A549 (cell line): ENCODE measurements at regions not wholly inside any gene's neighbourhood (a gene's known extent, or its start where the extent isn't known, plus 50 kb on each side); places are given as distances from the start of the nearest gene placed in this dataset.

Source experiments
- ATAC-seq, 2 experiments: fragments of 200-7000 bp in 1 of 2; fragments of >200 bp in 1 of 2; cut with Nextera tagmentation in 1 of 2; cut with Tn5 transposase in 1 of 2; 3 replicates each; pipeline versions ENCODE4 v1.8.0 to v1.9.1; 2018 to 2020; ENCODE audit warnings: mild to moderate bottlenecking in 1 of 2, moderate library complexity in 1 of 2
- CTCF ChIA-PET: fragments of 300-600 bp; sonication (Branson Sonifier 250); formaldehyde crosslinking; extraction: SDS; loops from one replicate; lab custom pipeline; 2021; ENCODE audit warnings: antibody characterized with exemption, inconsistent platforms; lab: Yijun Ruan, JAX
- POLR2A ChIA-PET: fragments of 350-600 bp; formaldehyde crosslinking; extraction: SDS; loops from one replicate; lab custom pipeline; 2021; ENCODE audit warnings: antibody characterized with exemption, inconsistent platforms; lab: Yijun Ruan, JAX
- DNase-seq, 2 experiments: peaks; one replicate each; pipeline versions ENCODE4 v3.0.0 to v3.0.0-alpha.2; 2011 to 2016; ENCODE audit warnings: low read depth in 1 of 2, low spot score in 1 of 2
- FAIRE-seq: peaks from 2 replicates; lab custom pipeline; 2011; peaks lifted over from hg19 to GRCh38; lab: Jason Lieb, UNC
- H3K27ac ChIP-seq, 2 experiments: fragments of >200 bp; sonication (Bioruptor Twin); formaldehyde crosslinking; 3 replicates each; pipeline ENCODE4 v1.5.1; 2016 to 2017
- H3K4me1 ChIP-seq: fragments of >200 bp; sonication (Bioruptor Twin); formaldehyde crosslinking; 3 replicates; pipeline ENCODE4 v1.6.1; 2016
- H3K4me2 ChIP-seq: fragments of >200 bp; sonication (Bioruptor Twin); formaldehyde crosslinking; 3 replicates; pipeline ENCODE4 v1.6.1; 2016
- H3K4me3 ChIP-seq: fragments of >200 bp; sonication (Bioruptor Twin); formaldehyde crosslinking; 3 replicates; pipeline ENCODE4 v1.5.1; 2016
- H3K9me3 ChIP-seq: fragments of >200 bp; sonication (Bioruptor Twin); formaldehyde crosslinking; 3 replicates; pipeline ENCODE4 v1.6.1; 2016
- BHLHE40 ChIP-seq: IDR thresholded peaks from 2 replicates; pipeline ENCODE4 v1.6.1; 2012; ENCODE audit warnings: low read depth, low read length, inconsistent platforms
- CEBPB ChIP-seq, 2 experiments: fragments of >200 bp in 1 of 2; sonication (Bioruptor Twin) in 1 of 2; formaldehyde crosslinking in 1 of 2; IDR thresholded peaks; 2 replicates each; pipeline ENCODE4 v1.6.1; 2012 to 2016
- CHD4 ChIP-seq: fragments of 200-600 bp; sonication (generic); IDR thresholded peaks from 2 replicates; pipeline ENCODE4 v1.6.1; 2016; ENCODE audit warnings: antibody characterized with exemption, mild to moderate bottlenecking, borderline replicate concordance
- CTCF ChIP-seq: fragments of >200 bp; sonication (Bioruptor Twin); formaldehyde crosslinking; IDR thresholded peaks from 3 replicates; pipeline ENCODE4 v1.5.1; 2016
- EHMT2 ChIP-seq: fragments of 200-600 bp; sonication (generic); IDR thresholded peaks from 2 replicates; pipeline ENCODE4 v1.6.1; 2016; ENCODE audit warnings: antibody characterized with exemption, low read depth, mild to moderate bottlenecking, moderate library complexity
- FOSB ChIP-seq: fragments of 250-450 bp; sonication (Bioruptor Pico); IDR thresholded peaks from 2 replicates; pipeline ENCODE4 v1.5.0; 2020; ENCODE audit warnings: mild to moderate bottlenecking, moderate library complexity
- HDAC2 ChIP-seq: fragments of 200-600 bp; sonication (generic); IDR thresholded peaks from 2 replicates; pipeline ENCODE4 v1.6.1; 2016
- HEYL ChIP-seq: fragments of 250-450 bp; sonication (Bioruptor Pico); IDR thresholded peaks from 2 replicates; pipeline ENCODE4 v1.8.0; 2021; ENCODE audit warnings: mild to moderate bottlenecking, moderate library complexity
- HOXB5 ChIP-seq: fragments of 250-450 bp; sonication (Bioruptor Pico); IDR thresholded peaks from 2 replicates; pipeline ENCODE4 v1.5.0; 2020; ENCODE audit warnings: mild to moderate bottlenecking, moderate library complexity
- JUN ChIP-seq, 2 experiments: fragments of >200 bp; sonication (Bioruptor Twin); formaldehyde crosslinking; IDR thresholded peaks; 2 replicates in 1 of 2; 3 replicates in 1 of 2; pipeline ENCODE4 v1.6.1; 2016 to 2017
- POLR2A ChIP-seq: IDR thresholded peaks from 2 replicates; pipeline ENCODE4 v1.6.1; 2012; ENCODE audit warnings: mild to moderate bottlenecking, low read length
- POLR2AphosphoS2 ChIP-seq: conservative IDR thresholded peaks from 2 replicates; pipeline ENCODE4 v1.6.1; 2012; ENCODE audit warnings: low read length, improper control_type of control experiment, inconsistent platforms
- RAD21 ChIP-seq, 2 experiments: fragments of >200 bp in 1 of 2; sonication (Bioruptor Twin) in 1 of 2; formaldehyde crosslinking in 1 of 2; IDR thresholded peaks in 1 of 2; conservative IDR thresholded peaks in 1 of 2; 2 replicates in 1 of 2; 3 replicates in 1 of 2; pipeline ENCODE4 v1.6.1; 2012 to 2018; ENCODE audit warnings: inconsistent platforms in 1 of 2
- RFX5 ChIP-seq: fragments of 450-650 bp; IDR thresholded peaks from 2 replicates; pipeline ENCODE4 v1.7.1; 2014; ENCODE audit warnings: antibody characterized with exemption, mild to moderate bottlenecking, moderate library complexity
- TFCP2L1 ChIP-seq: fragments of 250-450 bp; sonication (Bioruptor Pico); IDR thresholded peaks from 2 replicates; pipeline ENCODE4 v1.5.0; 2021; ENCODE audit warnings: mild to moderate bottlenecking
- ZFP36 ChIP-seq: fragments of 450-650 bp; IDR thresholded peaks from 2 replicates; pipeline ENCODE4 v1.6.1; 2014; ENCODE audit warnings: borderline replicate concordance; ENCODE audit not compliant: partially characterized antibody
- ZSCAN20 ChIP-seq: fragments of 250-450 bp; sonication (Bioruptor Pico); IDR thresholded peaks from 2 replicates; pipeline ENCODE4 v1.8.0; 2022; ENCODE audit warnings: mild to moderate bottlenecking, moderate library complexity
- WGBS: methylation state at CpG from one replicate; pipeline ENCODE4 v1.1.6; 2017; ENCODE audit errors: missing lambda C conversion rate; 5-methylcytosine and 5-hydroxymethylcytosine counted together
- TF ChIP-seq, protein P1 (sequence below): fragments of 150-350 bp; IDR thresholded peaks from 2 replicates; pipeline ENCODE4 v1.6.1; 2014; ENCODE audit warnings: low read depth, mild to moderate bottlenecking, low read length

- Histone ChIP-seq H3K9me3 (no peaks in the 10 kb centered on the region), H3K27ac (no peak overlapping the region), H3K4me2 (no peak overlapping the region), H3K4me1 (no peaks in the 10 kb centered on the region), H3K4me3 (no peak overlapping the region)
- WGBS = 17% methylated on average over 5 of the region's 6 CpGs
- ATAC-seq (no peak), FAIRE-seq (no peak), DNase-seq (no peak)
- TF ChIP-seq POLR2AphosphoS2 = no peak
- no peak for TF ChIP-seq CTCF
- no peak for TF ChIP-seq FOSB (CRISPR knock-in tag)
- TF ChIP-seq RAD21 (conservative IDR thresholded peaks at IDR 0.05 in 1 of 2, IDR thresholded peaks at IDR 0.05 in 1 of 2) = no peak
- TF ChIP-seq JUN (IDR thresholded peaks at IDR 0.05) = no peak
- CTCF ChIA-PET = interaction anchor here (1.5 kb wide), 1 partner anchor 11 kb away, joined by 3 read pairs; no protein-coding TSS in a partner anchor
- POLR2A ChIA-PET = no interaction called here
Measured at GRCh38 chr13:105273665-105274222, 1261.7 kb downstream of the EFNB2 start.

GRCh38 chr13:105272660-105273631 lies 1262.5 kb downstream of the EFNB2 start:
- no peak for ATAC-seq
- Histone ChIP-seq H3K4me3 (no peak overlapping the region), H3K4me1 (no peaks in the 10 kb centered on the region), H3K9me3 (no peaks in the 10 kb centered on the region), H3K27ac (no peak overlapping the region), H3K4me2 (no peak overlapping the region)
- FAIRE-seq = no peak
- 15% methylated on average over 10 of the region's 13 CpGs for whole genome bisulfite sequencing
- DNase-seq = no peak
- TF ChIP-seq ZFP36 = no peak
- TF ChIP-seq TFCP2L1 (CRISPR knock-in tag) = no peak
- no peak for TF ChIP-seq ZSCAN20 (CRISPR knock-in tag)
- ChIA-PET CTCF (interaction anchor here (1.5 kb wide), 1 partner anchor 11 kb away, joined by 3 read pairs; no protein-coding TSS in a partner anchor), POLR2A (no interaction called here)

GRCh38 chr13:105266615-105267014 lies 1268.8 kb downstream of the EFNB2 start:
- ATAC-seq = no peak
- no peak overlapping the region for H3K4me2 ChIP-seq
- no peaks in the 10 kb centered on the region for H3K9me3 ChIP-seq
- CTCF ChIA-PET = no interaction called here
- FAIRE-seq = no peak
- H3K4me3 ChIP-seq = no peak overlapping the region
- no peaks in the 10 kb centered on the region for H3K4me1 ChIP-seq
- DNase-seq = no peak
- H3K27ac ChIP-seq = no peak overlapping the region
- WGBS = no CpG with 5 or more reads among the region's 2 CpGs
- POLR2A ChIA-PET = no interaction called here
- TF ChIP-seq HOXB5 (no peak), HDAC2 (no peak), HEYL (CRISPR knock-in tag) (no peak), FOSB (CRISPR knock-in tag) (no peak), POLR2A (no peak), RFX5 (no peak), CEBPB (IDR thresholded peaks at IDR 0.05) (no peak), BHLHE40 (no peak), EHMT2 (no peak), CHD4 (no peak)
- TF ChIP-seq, protein P1, sequence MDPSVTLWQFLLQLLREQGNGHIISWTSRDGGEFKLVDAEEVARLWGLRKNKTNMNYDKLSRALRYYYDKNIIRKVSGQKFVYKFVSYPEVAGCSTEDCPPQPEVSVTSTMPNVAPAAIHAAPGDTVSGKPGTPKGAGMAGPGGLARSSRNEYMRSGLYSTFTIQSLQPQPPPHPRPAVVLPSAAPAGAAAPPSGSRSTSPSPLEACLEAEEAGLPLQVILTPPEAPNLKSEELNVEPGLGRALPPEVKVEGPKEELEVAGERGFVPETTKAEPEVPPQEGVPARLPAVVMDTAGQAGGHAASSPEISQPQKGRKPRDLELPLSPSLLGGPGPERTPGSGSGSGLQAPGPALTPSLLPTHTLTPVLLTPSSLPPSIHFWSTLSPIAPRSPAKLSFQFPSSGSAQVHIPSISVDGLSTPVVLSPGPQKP = no peak
